HG03108 (cell line): ENCODE measurements at regions not wholly inside any gene's neighbourhood (a gene's known extent, or its start where the extent isn't known, plus 50 kb on each side); places are given as distances from the start of the nearest gene placed in this dataset.

Source experiments
- ATAC-seq: cut with Tn5 transposase; IDR thresholded peaks from one replicate; pipeline ENCODE4 v1.9.1; 2021; ENCODE audit warnings: moderate library complexity; ENCODE audit not compliant: unreplicated experiment

GRCh38 chrX:9147086-9147485, 113.2 kb upstream of the FAM9B start:
- ATAC-seq, result no peak

- no peak for ATAC-seq
Measured at GRCh38 chrX:9147726-9148125, 113.8 kb upstream of the FAM9B start.

GRCh38 chrX:9148615-9149399, 114.9 kb upstream of the FAM9B start:
- no peak for ATAC-seq

- ATAC-seq, result no peak
Measured at GRCh38 chrX:9149501-9150245, 115.7 kb upstream of the FAM9B start.

GRCh38 chrX:9151772-9152307, 117.9 kb upstream of the FAM9B start:
- ATAC-seq, result no peak

- ATAC-seq, result no peak
Measured at GRCh38 chrX:9153300-9153699, 119.4 kb upstream of the FAM9B start.

GRCh38 chrX:9158611-9159010, 124.7 kb upstream of the FAM9B start:
- ATAC-seq, result no peak

- no peak for ATAC-seq
Measured at GRCh38 chrX:9160698-9161329, 126.9 kb upstream of the FAM9B start.

GRCh38 chrX:9162698-9163097, 128.8 kb upstream of the FAM9B start:
- ATAC-seq, result no peak

- ATAC-seq, result no peak
Measured at GRCh38 chrX:9163214-9163709, 129.3 kb upstream of the FAM9B start.

GRCh38 chrX:9164086-9164485, 130.2 kb upstream of the FAM9B start:
- ATAC-seq, result no peak

GRCh38 chrX:9164533-9165426, 130.9 kb upstream of the FAM9B start:
- ATAC-seq, result no peak

- no peak for ATAC-seq
Measured at GRCh38 chrX:9166584-9166944, 132.6 kb upstream of the FAM9B start.

GRCh38 chrX:9171841-9172463, 138.0 kb upstream of the FAM9B start:
- no peak for ATAC-seq

- no peak for ATAC-seq
Measured at GRCh38 chrX:9172464-9172850, 138.5 kb upstream of the FAM9B start.

GRCh38 chrX:9180623-9181022, 146.7 kb upstream of the FAM9B start:
- ATAC-seq, result no peak

- ATAC-seq, result no peak
Measured at GRCh38 chrX:9182041-9182440, 148.1 kb upstream of the FAM9B start.

- ATAC-seq, result no peak
Measured at GRCh38 chrX:9183481-9183880, 149.6 kb upstream of the FAM9B start.

- ATAC-seq, result no peak
Measured at GRCh38 chrX:9184211-9184610, 150.3 kb upstream of the FAM9B start.

- ATAC-seq, result no peak
Measured at GRCh38 chrX:9188117-9188516, 154.2 kb upstream of the FAM9B start.
